GM13976 (cell line): ENCODE measurements at regions not wholly inside any gene's neighbourhood (a gene's known extent, or its start where the extent isn't known, plus 50 kb on each side); places are given as distances from the start of the nearest gene placed in this dataset.

Experiments
- DNase-seq: peaks from one replicate; pipeline ENCODE4 v3.0.0; 2012; ENCODE audit warnings: low spot score
- CTCF ChIP-seq: IDR thresholded peaks from 2 replicates; pipeline ENCODE4 v1.5.1; 2012; ENCODE audit warnings: borderline replicate concordance, mild to moderate bottlenecking; ENCODE audit not compliant: insufficient read depth; ENCODE audit errors: extremely low read depth, missing control alignments, control extremely low read depth
- in situ Hi-C: fragments of 300-500 bp; cut with MboI; formaldehyde crosslinking; loops from one replicate; pipeline ENCODE4 v1.12.0; 2022; ENCODE audit warnings: low sequenced_read_pairs, mixed read lengths, inconsistent platforms; ENCODE audit not compliant: unreplicated experiment

DNA sequence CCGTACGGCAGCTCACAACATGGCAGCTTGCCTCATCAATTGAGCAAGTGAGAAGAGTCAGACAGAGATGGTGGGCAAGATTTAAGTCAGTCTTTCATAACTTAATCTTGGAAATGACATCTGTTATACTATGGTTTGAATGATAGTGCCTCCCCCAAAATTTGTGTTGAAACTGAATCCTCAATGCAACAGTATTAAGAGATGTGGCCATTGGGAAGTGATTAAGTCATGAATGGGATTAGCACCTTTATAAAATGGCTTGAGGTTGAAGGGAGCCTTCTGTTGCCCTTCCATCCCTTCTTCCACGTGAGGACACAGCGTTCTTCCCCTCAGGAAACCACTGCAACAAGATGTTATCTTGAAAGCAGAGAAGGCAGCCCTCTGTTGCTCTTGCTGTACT lies 124.2 kb downstream of the C12orf75 start:
- TF ChIP-seq CTCF = no peak
- no peak for DNase-seq
- in situ Hi-C loops = no loop called here

GRCh38 chr12:105455261-105455660 lies 124.8 kb downstream of the C12orf75 start:
- TF ChIP-seq CTCF = no peak
- no peak for DNase-seq
- in situ Hi-C loops = no loop called here

DNA sequence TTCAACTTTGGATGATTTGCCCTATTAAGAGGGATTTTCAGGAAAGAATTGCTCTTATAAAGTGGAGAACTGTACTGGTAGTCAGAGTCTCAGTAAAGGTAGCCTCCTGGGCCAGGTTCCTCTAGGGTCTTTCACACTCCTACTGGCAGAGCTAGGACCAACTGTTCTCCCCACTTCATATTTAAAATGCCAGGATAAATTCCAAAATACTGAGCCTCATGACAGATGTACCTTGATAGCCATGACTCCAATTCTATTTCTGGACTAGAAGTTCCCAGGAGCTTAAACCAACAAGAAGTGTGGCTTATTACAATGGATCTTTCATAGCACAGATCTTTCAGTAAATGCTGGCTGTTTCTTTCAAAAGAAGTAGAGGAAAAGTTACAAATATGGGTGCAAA lies 126.5 kb downstream of the C12orf75 start:
- no peak for DNase-seq
- TF ChIP-seq CTCF = no peak
- in situ Hi-C loops = no loop called here

- no peak for DNase-seq
- in situ Hi-C loops = no loop called here
- no peak for TF ChIP-seq CTCF
These were observed 129.4 kb downstream of the C12orf75 start for GRCh38 chr12:105459760-105460330.

- in situ Hi-C loops = no loop called here
- no peak for DNase-seq
- no peak for TF ChIP-seq CTCF
These were observed 130.9 kb downstream of the C12orf75 start for GRCh38 chr12:105461271-105461943.

DNA sequence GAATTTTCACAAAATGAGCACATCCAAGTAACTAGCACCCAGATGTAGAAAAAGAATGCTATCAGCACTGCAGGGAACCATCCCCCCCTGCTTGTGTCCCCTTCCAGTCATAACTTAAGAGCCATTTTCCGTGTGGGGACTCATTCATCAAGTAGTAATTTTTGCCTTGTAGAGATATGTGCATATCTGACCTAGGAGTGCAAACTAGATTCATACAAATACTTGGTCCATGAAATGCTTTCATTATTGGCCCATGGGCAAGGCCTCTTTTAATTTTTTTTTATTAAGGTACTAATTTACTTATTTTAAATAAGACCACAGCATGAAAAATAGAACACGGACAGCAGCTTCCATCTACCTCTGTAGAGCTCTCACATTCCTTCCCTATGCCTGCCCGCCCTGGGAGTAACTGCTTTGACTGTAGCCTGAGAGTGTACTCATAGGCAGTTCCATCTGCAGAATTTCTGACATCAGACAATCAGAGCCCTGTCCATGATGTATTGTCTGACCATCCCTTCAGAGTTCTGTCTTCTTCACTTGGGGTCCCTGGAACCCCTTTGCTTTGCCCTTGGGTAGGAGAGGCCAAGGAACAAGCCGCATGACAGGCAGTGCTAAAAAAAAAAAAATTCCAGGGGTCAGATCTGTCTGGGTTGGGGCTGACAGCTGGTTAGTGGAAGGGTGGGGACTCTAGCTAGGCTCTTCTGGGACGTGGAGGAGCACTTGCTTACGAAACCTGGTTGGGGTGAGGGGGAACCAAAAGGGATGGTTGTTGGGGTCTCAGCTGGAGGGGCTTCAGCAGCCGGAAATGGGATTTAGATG lies 131.7 kb downstream of the C12orf75 start:
- TF ChIP-seq CTCF = no peak
- in situ Hi-C loops = no loop called here
- DNase-seq = no peak
